Brain microvascular endothelial cell (primary cell): ENCODE measurements at regions not wholly inside any gene's neighbourhood (a gene's known extent, or its start where the extent isn't known, plus 50 kb on each side); places are given as distances from the start of the nearest gene placed in this dataset.

Source experiments
- DNase-seq: peaks from one replicate; pipeline ENCODE4 v3.0.0-alpha.2; 2020
- H3K27ac ChIP-seq: fragments of 250-450 bp; sonication (Bioruptor Pico); 2 replicates; pipeline ENCODE4 v1.5.1; 2020; ENCODE audit warnings: mild to moderate bottlenecking, moderate library complexity
- H3K27me3 ChIP-seq: fragments of 250-450 bp; sonication (Bioruptor Pico); replicated peaks from 2 replicates; pipeline ENCODE4 v1.5.1; 2020; ENCODE audit warnings: mild to moderate bottlenecking
- H3K36me3 ChIP-seq: fragments of 250-450 bp; sonication (Bioruptor Pico); replicated peaks from 2 replicates; pipeline ENCODE4 v1.5.1; 2020; ENCODE audit warnings: mild to moderate bottlenecking
- H3K4me3 ChIP-seq: 2 replicates; pipeline ENCODE4 v1.5.1; 2011; ENCODE audit warnings: low read depth, mild to moderate bottlenecking, control low read depth, low read length, moderate library complexity
- in situ Hi-C: cut with HindIII; loops from 2 replicates; pipeline ENCODE4 v1.10.0; 2017; ENCODE audit warnings: low sequenced_read_pairs, low pct_ligation_motif_present
- TF ChIP-seq, protein P1 (sequence below): IDR thresholded peaks from 2 replicates; pipeline ENCODE4 v1.5.1; 2011; ENCODE audit warnings: low read depth, mild to moderate bottlenecking, moderate library complexity, low read length, control low read depth, inconsistent platforms; ENCODE audit errors: missing control alignments

DNA sequence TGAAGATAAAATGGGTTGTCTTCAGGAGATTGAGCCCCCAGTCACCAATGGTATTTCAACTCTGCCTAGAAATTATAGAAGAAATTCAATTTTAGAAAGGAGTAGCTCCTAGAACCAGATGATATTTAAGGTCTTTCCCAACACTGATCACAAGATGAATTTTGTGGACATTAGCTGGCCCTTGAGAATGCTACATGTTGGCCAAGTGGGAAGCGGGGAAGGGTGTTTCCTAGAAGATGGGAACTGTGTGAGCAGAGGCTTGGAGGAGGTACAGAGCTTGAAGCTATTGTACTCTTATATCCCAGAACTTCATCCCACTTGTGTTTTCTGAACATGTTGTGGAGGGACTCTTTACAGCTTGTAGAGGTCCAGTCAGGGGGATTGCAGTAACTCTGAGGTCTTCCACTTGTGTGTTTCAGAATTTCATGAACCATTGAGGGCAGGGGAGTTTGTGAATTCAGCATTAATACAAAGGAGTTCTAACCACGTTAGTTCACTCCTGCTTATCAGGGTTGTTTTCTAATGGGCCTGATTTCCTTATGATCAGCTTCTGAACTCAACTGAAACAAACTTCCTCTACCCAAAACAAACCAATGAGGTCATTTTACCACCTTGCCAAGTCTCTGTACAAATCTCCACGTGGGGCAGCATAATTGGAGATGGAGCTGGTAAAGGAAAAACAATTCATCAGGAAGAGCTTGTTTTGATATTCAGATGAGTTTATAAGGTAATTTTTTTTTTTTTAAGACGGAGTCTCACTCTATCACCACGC lies 152.6 kb upstream of the TPM1 start:
- in situ Hi-C loops = no loop called here

GRCh38 chr15:62894322-62895085 lies 148.0 kb upstream of the TPM1 start:
- in situ Hi-C loops = no loop called here
- H3K27ac ChIP-seq = peak overlapping the region; percentile 100
- peak; percentile 21 for DNase-seq
- no peaks in the 10 kb centered on the region for H3K36me3 ChIP-seq
- H3K27me3 ChIP-seq = no peaks in the 10 kb centered on the region
- TF ChIP-seq, protein P1, sequence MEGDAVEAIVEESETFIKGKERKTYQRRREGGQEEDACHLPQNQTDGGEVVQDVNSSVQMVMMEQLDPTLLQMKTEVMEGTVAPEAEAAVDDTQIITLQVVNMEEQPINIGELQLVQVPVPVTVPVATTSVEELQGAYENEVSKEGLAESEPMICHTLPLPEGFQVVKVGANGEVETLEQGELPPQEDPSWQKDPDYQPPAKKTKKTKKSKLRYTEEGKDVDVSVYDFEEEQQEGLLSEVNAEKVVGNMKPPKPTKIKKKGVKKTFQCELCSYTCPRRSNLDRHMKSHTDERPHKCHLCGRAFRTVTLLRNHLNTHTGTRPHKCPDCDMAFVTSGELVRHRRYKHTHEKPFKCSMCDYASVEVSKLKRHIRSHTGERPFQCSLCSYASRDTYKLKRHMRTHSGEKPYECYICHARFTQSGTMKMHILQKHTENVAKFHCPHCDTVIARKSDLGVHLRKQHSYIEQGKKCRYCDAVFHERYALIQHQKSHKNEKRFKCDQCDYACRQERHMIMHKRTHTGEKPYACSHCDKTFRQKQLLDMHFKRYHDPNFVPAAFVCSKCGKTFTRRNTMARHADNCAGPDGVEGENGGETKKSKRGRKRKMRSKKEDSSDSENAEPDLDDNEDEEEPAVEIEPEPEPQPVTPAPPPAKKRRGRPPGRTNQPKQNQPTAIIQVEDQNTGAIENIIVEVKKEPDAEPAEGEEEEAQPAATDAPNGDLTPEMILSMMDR = no peak
- no peak overlapping the region for H3K4me3 ChIP-seq

More for the DNA sequence above, 152.6 kb upstream of the TPM1 start:
- Histone ChIP-seq H3K4me3 (no peak overlapping the region), H3K27me3 (no peaks in the 10 kb centered on the region), H3K36me3 (no peaks in the 10 kb centered on the region), H3K27ac (no peak overlapping the region)
- DNase-seq = no peak
- TF ChIP-seq, protein P1 = no peak

- Histone ChIP-seq H3K27me3 (no peaks in the 10 kb centered on the region), H3K36me3 (no peaks in the 10 kb centered on the region), H3K27ac (peak overlapping the region; percentile 100), H3K4me3 (no peak overlapping the region)
- in situ Hi-C loops = no loop called here
- peak; percentile 94 for DNase-seq
- TF ChIP-seq, protein P1 = no peak
Measured at GRCh38 chr15:62895139-62895866, 147.2 kb upstream of the TPM1 start.

DNA sequence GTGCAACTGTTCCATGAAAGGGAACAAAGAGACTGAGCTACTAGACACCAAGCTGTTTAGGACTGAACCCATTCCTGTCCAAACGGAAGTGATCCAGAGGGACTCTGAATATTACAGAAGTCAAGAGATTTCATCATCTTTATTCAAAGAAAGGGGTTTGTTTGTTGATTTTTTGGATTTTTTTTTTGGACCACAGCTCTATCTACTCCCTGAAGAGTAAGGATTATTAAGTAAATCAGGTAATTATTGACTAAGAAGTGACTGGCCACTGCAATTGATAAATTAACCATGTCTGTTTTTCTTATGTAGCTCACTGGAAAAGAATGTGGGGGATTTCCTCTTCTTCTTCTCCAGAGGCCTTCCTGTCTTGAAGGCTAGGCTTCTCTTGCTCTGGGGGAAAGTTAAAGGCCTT lies 146.6 kb upstream of the TPM1 start:
- H3K36me3 ChIP-seq = no peaks in the 10 kb centered on the region
- H3K27ac ChIP-seq = peak overlapping the region; percentile 100
- in situ Hi-C loops = no loop called here
- H3K4me3 ChIP-seq = no peak overlapping the region
- no peaks in the 10 kb centered on the region for H3K27me3 ChIP-seq
- DNase-seq = peak; percentile 59
- TF ChIP-seq, protein P1 = no peak

GRCh38 chr15:62896380-62896866 lies 146.1 kb upstream of the TPM1 start:
- Histone ChIP-seq H3K36me3 (no peaks in the 10 kb centered on the region), H3K27me3 (no peaks in the 10 kb centered on the region), H3K27ac (peak overlapping the region; percentile 100), H3K4me3 (no peak overlapping the region)
- TF ChIP-seq, protein P1 = no peak
- in situ Hi-C loops = no loop called here
- peak; percentile 31 for DNase-seq
